Vagina (tissue), 2 donors: ENCODE measurements at regions not wholly inside any gene's neighbourhood (a gene's known extent, or its start where the extent isn't known, plus 50 kb on each side); places are given as distances from the start of the nearest gene placed in this dataset.

Experiments used
- POLR2A ChIP-seq, 2 donors: fragments of 450-650 bp; IDR thresholded peaks; one replicate each; pipeline ENCODE4 v1.6.1; 2017; ENCODE audit warnings: antibody characterized with exemption in 2 of 2, mild to moderate bottlenecking in 2 of 2, moderate library complexity in 2 of 2
- TF ChIP-seq, protein P1 (sequence below), 3 experiments: fragments of 450-650 bp in 2 of 3; fragments of 200-600 bp in 1 of 3; sonication (generic) in 1 of 3; IDR thresholded peaks; one replicate each; pipeline ENCODE4 v1.5.1; 2017 to 2019; ENCODE audit warnings: antibody characterized with exemption in 3 of 3, mild to moderate bottlenecking in 2 of 3, moderate library complexity in 2 of 3

DNA sequence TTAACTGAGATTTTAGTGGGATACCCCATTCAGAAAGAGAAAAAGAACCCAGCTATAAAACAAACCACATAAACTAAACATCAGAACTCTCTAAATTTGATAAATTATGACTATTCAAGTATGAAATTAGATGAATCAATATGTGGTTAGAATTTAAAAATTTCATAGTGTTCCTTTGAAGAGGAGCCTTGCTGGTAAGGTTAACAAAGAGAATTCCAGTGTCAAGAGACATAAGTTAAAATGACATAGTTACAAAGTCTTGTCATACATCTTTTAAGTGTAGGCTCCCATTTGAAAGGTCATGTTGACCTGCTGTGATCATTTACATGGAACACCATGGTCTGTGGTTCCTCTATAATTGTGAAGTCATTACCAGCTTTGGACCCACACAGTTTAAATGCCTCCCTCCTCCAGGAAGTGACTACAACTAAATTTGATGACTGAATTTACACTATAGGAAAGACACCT is 231.6 kb upstream of the ETAA1 start:
- TF ChIP-seq, protein P1, sequence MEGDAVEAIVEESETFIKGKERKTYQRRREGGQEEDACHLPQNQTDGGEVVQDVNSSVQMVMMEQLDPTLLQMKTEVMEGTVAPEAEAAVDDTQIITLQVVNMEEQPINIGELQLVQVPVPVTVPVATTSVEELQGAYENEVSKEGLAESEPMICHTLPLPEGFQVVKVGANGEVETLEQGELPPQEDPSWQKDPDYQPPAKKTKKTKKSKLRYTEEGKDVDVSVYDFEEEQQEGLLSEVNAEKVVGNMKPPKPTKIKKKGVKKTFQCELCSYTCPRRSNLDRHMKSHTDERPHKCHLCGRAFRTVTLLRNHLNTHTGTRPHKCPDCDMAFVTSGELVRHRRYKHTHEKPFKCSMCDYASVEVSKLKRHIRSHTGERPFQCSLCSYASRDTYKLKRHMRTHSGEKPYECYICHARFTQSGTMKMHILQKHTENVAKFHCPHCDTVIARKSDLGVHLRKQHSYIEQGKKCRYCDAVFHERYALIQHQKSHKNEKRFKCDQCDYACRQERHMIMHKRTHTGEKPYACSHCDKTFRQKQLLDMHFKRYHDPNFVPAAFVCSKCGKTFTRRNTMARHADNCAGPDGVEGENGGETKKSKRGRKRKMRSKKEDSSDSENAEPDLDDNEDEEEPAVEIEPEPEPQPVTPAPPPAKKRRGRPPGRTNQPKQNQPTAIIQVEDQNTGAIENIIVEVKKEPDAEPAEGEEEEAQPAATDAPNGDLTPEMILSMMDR (IDR thresholded peaks at IDR 0.05), result no peak
- no peak for TF ChIP-seq POLR2A (IDR thresholded peaks at IDR 0.05)
